ENCODE measurements at regions not wholly inside any gene's neighbourhood (a gene's known extent, or its start where the extent isn't known, plus 50 kb on each side); places are given as distances from the start of the nearest gene placed in this dataset.

- no peak for TF ChIP-seq Cebpa-rat (IDR thresholded peaks at IDR 0.05)
Observed at GRCh38 chr6:56393615-56394612, 146.5 kb upstream of the COL21A1 start.

GRCh38 chr6:56388415-56388755 is 141.0 kb upstream of the COL21A1 start:
- Histone ChIP-seq H3K27ac (no peak overlapping the region), H3K9me3 (no peaks in the 10 kb centered on the region), H3K9ac (no peak overlapping the region), H3K4me2 (no peak overlapping the region), H3K36me3 (no peaks in the 10 kb centered on the region), H4K20me1 (no peaks in the 10 kb centered on the region), H3K27me3 (no peaks in the 10 kb centered on the region), H3K4me1 (peaks cover 1% of the 10 kb centered on the region), H3K4me3 (no peak overlapping the region)
- no peak for TF ChIP-seq Cebpa-rat (IDR thresholded peaks at IDR 0.05)

More at GRCh38 chr6:56393615-56394612, 146.5 kb upstream of the COL21A1 start:
- Histone ChIP-seq H3K4me1 (peaks cover 10% of the 10 kb centered on the region), H3K9me3 (no peaks in the 10 kb centered on the region), H4K20me1 (no peaks in the 10 kb centered on the region), H3K36me3 (no peaks in the 10 kb centered on the region), H3K4me2 (peak overlapping the region; percentile 24; the same call in 1 of the 2 replicates), H3K27me3 (no peaks in the 10 kb centered on the region), H3K27ac (no peak overlapping the region), H3K9ac (no peak overlapping the region), H3K4me3 (no peak overlapping the region)

GRCh38 chr6:56387621-56388414 is 140.4 kb upstream of the COL21A1 start:
- no peak overlapping the region for H3K4me3 ChIP-seq
- no peaks in the 10 kb centered on the region for H4K20me1 ChIP-seq
- H3K9ac ChIP-seq, result no peak overlapping the region
- H3K36me3 ChIP-seq, result no peaks in the 10 kb centered on the region
- H3K27ac ChIP-seq, result no peak overlapping the region
- H3K4me1 ChIP-seq, result no peaks in the 10 kb centered on the region
- no peak for TF ChIP-seq Cebpa-rat (IDR thresholded peaks at IDR 0.05)
- H3K9me3 ChIP-seq, result no peaks in the 10 kb centered on the region
- no peak overlapping the region for H3K4me2 ChIP-seq
- H3K27me3 ChIP-seq, result no peaks in the 10 kb centered on the region

GRCh38 chr6:56386717-56387116 is 139.3 kb upstream of the COL21A1 start:
- Histone ChIP-seq H3K4me2 (no peak overlapping the region), H3K9ac (no peak overlapping the region), H3K36me3 (no peaks in the 10 kb centered on the region), H3K27me3 (no peaks in the 10 kb centered on the region), H3K4me3 (no peak overlapping the region), H3K4me1 (no peaks in the 10 kb centered on the region), H3K27ac (no peak overlapping the region), H3K9me3 (no peaks in the 10 kb centered on the region), H4K20me1 (no peaks in the 10 kb centered on the region)
- no peak for TF ChIP-seq Cebpa-rat (IDR thresholded peaks at IDR 0.05)

- no peak overlapping the region for H3K4me2 ChIP-seq
- H4K20me1 ChIP-seq, result no peaks in the 10 kb centered on the region
- no peaks in the 10 kb centered on the region for H3K27me3 ChIP-seq
- H3K27ac ChIP-seq, result no peak overlapping the region
- H3K4me3 ChIP-seq, result no peak overlapping the region
- no peaks in the 10 kb centered on the region for H3K9me3 ChIP-seq
- no peak for TF ChIP-seq Cebpa-rat (IDR thresholded peaks at IDR 0.05)
- H3K9ac ChIP-seq, result no peak overlapping the region
- H3K4me1 ChIP-seq, result no peaks in the 10 kb centered on the region
- H3K36me3 ChIP-seq, result no peaks in the 10 kb centered on the region
Observed at GRCh38 chr6:56385981-56386593, 138.7 kb upstream of the COL21A1 start.

GRCh38 chr6:56383160-56383559 is 135.8 kb upstream of the COL21A1 start:
- Histone ChIP-seq H4K20me1 (no peaks in the 10 kb centered on the region), H3K4me2 (no peak overlapping the region), H3K9ac (no peak overlapping the region), H3K27ac (no peak overlapping the region), H3K4me3 (no peak overlapping the region), H3K36me3 (no peaks in the 10 kb centered on the region), H3K4me1 (no peaks in the 10 kb centered on the region), H3K9me3 (no peaks in the 10 kb centered on the region), H3K27me3 (no peaks in the 10 kb centered on the region)
- no peak for TF ChIP-seq Cebpa-rat (IDR thresholded peaks at IDR 0.05)

GRCh38 chr6:56382416-56382940 is 135.1 kb upstream of the COL21A1 start:
- Histone ChIP-seq H3K4me2 (no peak overlapping the region), H3K27ac (no peak overlapping the region), H3K9me3 (no peaks in the 10 kb centered on the region), H3K27me3 (no peaks in the 10 kb centered on the region), H3K36me3 (no peaks in the 10 kb centered on the region), H3K9ac (no peak overlapping the region), H4K20me1 (no peaks in the 10 kb centered on the region), H3K4me1 (no peaks in the 10 kb centered on the region), H3K4me3 (no peak overlapping the region)
- TF ChIP-seq Cebpa-rat (IDR thresholded peaks at IDR 0.05), result no peak

- Histone ChIP-seq H4K20me1 (no peaks in the 10 kb centered on the region), H3K4me1 (no peaks in the 10 kb centered on the region), H3K36me3 (no peaks in the 10 kb centered on the region), H3K4me3 (no peak overlapping the region), H3K9ac (no peak overlapping the region), H3K4me2 (no peak overlapping the region), H3K27me3 (no peaks in the 10 kb centered on the region), H3K9me3 (no peaks in the 10 kb centered on the region), H3K27ac (no peak overlapping the region)
- TF ChIP-seq Cebpa-rat (IDR thresholded peaks at IDR 0.05), result no peak
Observed at GRCh38 chr6:56381801-56382251, 134.4 kb upstream of the COL21A1 start.

GRCh38 chr6:56380476-56380875 is 133.1 kb upstream of the COL21A1 start:
- no peak overlapping the region for H3K27ac ChIP-seq
- no peak overlapping the region for H3K9ac ChIP-seq
- no peak for TF ChIP-seq Cebpa-rat (IDR thresholded peaks at IDR 0.05)
- no peaks in the 10 kb centered on the region for H3K9me3 ChIP-seq
- H3K4me2 ChIP-seq, result no peak overlapping the region
- no peaks in the 10 kb centered on the region for H3K4me1 ChIP-seq
- H3K4me3 ChIP-seq, result no peak overlapping the region
- H3K36me3 ChIP-seq, result no peaks in the 10 kb centered on the region
- no peaks in the 10 kb centered on the region for H3K27me3 ChIP-seq
- no peaks in the 10 kb centered on the region for H4K20me1 ChIP-seq

All from BLaER1 (cell line).